Smooth muscle cell (in vitro differentiated cells): ENCODE measurements at regions not wholly inside any gene's neighbourhood (a gene's known extent, or its start where the extent isn't known, plus 50 kb on each side); places are given as distances from the start of the nearest gene placed in this dataset.
A peak's percentile ranks its signal among the peaks of the same experiment; 100 is the strongest.

Experiments used
- DNase-seq: peaks from one replicate; lab custom pipeline; 2025; ENCODE audit not compliant: unreplicated experiment; lab: John Stamatoyannopoulos, UW
- H2AFZ ChIP-seq: fragments of 200-600 bp; sonication (generic); 2 replicates; pipeline ENCODE4 v1.6.0; 2016; ENCODE audit warnings: antibody characterized with exemption, low read depth, mild to moderate bottlenecking
- H3F3A ChIP-seq: fragments of 200-600 bp; sonication (generic); 2 replicates; pipeline ENCODE4 v1.6.0; 2017; ENCODE audit warnings: antibody characterized with exemption, low read depth
- H3K27ac ChIP-seq: fragments of 200-600 bp; sonication (generic); 2 replicates; pipeline ENCODE4 v1.5.1; 2016; ENCODE audit warnings: low read depth, mild to moderate bottlenecking
- H3K27me3 ChIP-seq: fragments of 200-600 bp; sonication (generic); 2 replicates; pipeline ENCODE4 v1.6.1; 2016; ENCODE audit warnings: low read depth, mild to moderate bottlenecking
- H3K36me3 ChIP-seq: fragments of 200-600 bp; sonication (generic); 2 replicates; pipeline ENCODE4 v1.5.1; 2016; ENCODE audit warnings: low read depth
- H3K4me1 ChIP-seq: fragments of 200-600 bp; sonication (generic); 2 replicates; pipeline ENCODE4 v1.5.1; 2016; ENCODE audit warnings: low read depth
- H3K4me2 ChIP-seq: fragments of 200-600 bp; sonication (generic); 2 replicates; pipeline ENCODE4 v1.6.0; 2016; ENCODE audit warnings: mild to moderate bottlenecking
- H3K4me3 ChIP-seq: fragments of 200-600 bp; sonication (generic); 2 replicates; pipeline ENCODE4 v1.5.1; 2016; ENCODE audit warnings: mild to moderate bottlenecking
- H3K79me2 ChIP-seq: fragments of 200-600 bp; sonication (generic); 2 replicates; pipeline ENCODE4 v1.6.0; 2016; ENCODE audit warnings: low read depth, mild to moderate bottlenecking
- H3K9ac ChIP-seq: fragments of 200-600 bp; sonication (generic); 2 replicates; pipeline ENCODE4 v1.6.0; 2016; ENCODE audit warnings: low read depth
- H3K9me3 ChIP-seq: fragments of 200-600 bp; sonication (generic); replicated peaks from 2 replicates; pipeline ENCODE4 v1.5.1; 2016; ENCODE audit warnings: low read depth
- H4K20me1 ChIP-seq: fragments of 200-600 bp; sonication (generic); 2 replicates; pipeline ENCODE4 v1.6.0; 2016; ENCODE audit warnings: low read depth
- CTCF ChIP-seq: fragments of 200-600 bp; sonication (generic); IDR thresholded peaks from 2 replicates; pipeline ENCODE4 v1.5.1; 2017; ENCODE audit warnings: borderline replicate concordance, mild to moderate bottlenecking, antibody characterized with exemption; ENCODE audit not compliant: insufficient read depth, poor library complexity, severe bottlenecking
- WGBS: methylation state at CpG from one replicate; pipeline ENCODE4 v1.1.7; 2016; ENCODE audit warnings: low lambda C conversion rate; 5-methylcytosine and 5-hydroxymethylcytosine counted together

- Histone ChIP-seq H3K9me3 (no peaks in the 10 kb centered on the region), H3K27me3 (no peaks in the 10 kb centered on the region), H3K4me3 (no peak overlapping the region), H3K27ac (peak overlapping the region; percentile 56), H3F3A (no peaks in the 10 kb centered on the region), H3K4me1 (peaks cover 7% of the 10 kb centered on the region), H3K9ac (no peak overlapping the region), H2AFZ (no peak overlapping the region), H4K20me1 (no peaks in the 10 kb centered on the region), H3K4me2 (peak overlapping the region; percentile 7), H3K79me2 (no peaks in the 10 kb centered on the region), H3K36me3 (no peaks in the 10 kb centered on the region)
- no peak for TF ChIP-seq CTCF
- WGBS = 73% methylated on average over 4 of the region's 4 CpGs
- no peak for DNase-seq
Observed at GRCh38 chr6:121531658-121532169, 96.3 kb downstream of the GJA1 start.

GRCh38 chr6:121533321-121533841 lies 97.9 kb downstream of the GJA1 start:
- Histone ChIP-seq H4K20me1 (no peaks in the 10 kb centered on the region), H3K9ac (no peak overlapping the region), H3K27ac (peak overlapping the region; percentile 56), H3F3A (no peaks in the 10 kb centered on the region), H3K4me3 (no peak overlapping the region), H3K9me3 (no peaks in the 10 kb centered on the region), H3K4me1 (peaks cover 7% of the 10 kb centered on the region), H3K36me3 (no peaks in the 10 kb centered on the region), H2AFZ (peak overlapping the region; percentile 25), H3K4me2 (no peak overlapping the region), H3K27me3 (no peaks in the 10 kb centered on the region), H3K79me2 (no peaks in the 10 kb centered on the region)
- WGBS = 72% methylated on average over 3 of the region's 3 CpGs
- no peak for DNase-seq
- no peak for TF ChIP-seq CTCF

- Histone ChIP-seq H3F3A (no peaks in the 10 kb centered on the region), H2AFZ (no peak overlapping the region), H4K20me1 (no peaks in the 10 kb centered on the region), H3K4me1 (peaks cover 7% of the 10 kb centered on the region), H3K4me3 (no peak overlapping the region), H3K27me3 (no peaks in the 10 kb centered on the region), H3K4me2 (no peak overlapping the region), H3K9ac (no peak overlapping the region), H3K36me3 (no peaks in the 10 kb centered on the region), H3K79me2 (no peaks in the 10 kb centered on the region), H3K27ac (no peak overlapping the region), H3K9me3 (no peaks in the 10 kb centered on the region)
- DNase-seq = no peak
- 84% methylated on average over 4 of the region's 4 CpGs for WGBS
- TF ChIP-seq CTCF = no peak
Observed at GRCh38 chr6:121535777-121536176, 100.3 kb downstream of the GJA1 start.

GRCh38 chr6:121536345-121536744 lies 100.9 kb downstream of the GJA1 start:
- Histone ChIP-seq H3K9me3 (no peaks in the 10 kb centered on the region), H2AFZ (no peak overlapping the region), H3F3A (no peaks in the 10 kb centered on the region), H3K4me2 (no peak overlapping the region), H3K4me3 (no peak overlapping the region), H3K9ac (no peak overlapping the region), H3K79me2 (no peaks in the 10 kb centered on the region), H3K27me3 (no peaks in the 10 kb centered on the region), H3K27ac (no peak overlapping the region), H3K4me1 (peaks cover 7% of the 10 kb centered on the region), H3K36me3 (no peaks in the 10 kb centered on the region), H4K20me1 (no peaks in the 10 kb centered on the region)
- WGBS = 84% methylated on average over 2 of the region's 2 CpGs
- no peak for DNase-seq
- TF ChIP-seq CTCF = no peak
